Chondrocyte (in vitro differentiated cells): ENCODE measurements at regions not wholly inside any gene's neighbourhood (a gene's known extent, or its start where the extent isn't known, plus 50 kb on each side); places are given as distances from the start of the nearest gene placed in this dataset.

Source experiments
- DNase-seq: peaks from one replicate; pipeline ENCODE4 v3.0.0; 2021; ENCODE audit warnings: mixed read lengths, low spot score
- H3K27ac Mint-ChIP-seq: one replicate; pipeline ENCODE4 v1.8.0; 2021; ENCODE audit warnings: mild to moderate bottlenecking, moderate library complexity, mixed read lengths; ENCODE audit not compliant: unreplicated experiment
- H3K27me3 Mint-ChIP-seq: 2 replicates; pipeline ENCODE4 v1.8.0; 2021; ENCODE audit warnings: low read depth, mixed read lengths
- H3K36me3 Mint-ChIP-seq: 2 replicates; pipeline ENCODE4 v1.8.0; 2021; ENCODE audit warnings: low read depth, mixed read lengths
- H3K4me1 Mint-ChIP-seq: 2 replicates; pipeline ENCODE4 v1.8.0; 2021; ENCODE audit warnings: low read depth, mild to moderate bottlenecking, mixed read lengths
- H3K4me3 Mint-ChIP-seq: one replicate; pipeline ENCODE4 v1.8.0; 2021; ENCODE audit warnings: mild to moderate bottlenecking, moderate library complexity, mixed read lengths; ENCODE audit not compliant: unreplicated experiment
- H3K9me3 Mint-ChIP-seq: 2 replicates; pipeline ENCODE4 v1.8.0; 2021; ENCODE audit warnings: low read depth, mixed read lengths
- CTCF ChIP-seq: fragments of 200-600 bp; sonication (generic); IDR thresholded peaks from 2 replicates; pipeline ENCODE4 v1.5.0; 2021; ENCODE audit warnings: antibody characterized with exemption, mild to moderate bottlenecking, moderate library complexity

GRCh38 chr12:89762498-89763170 is 54.0 kb upstream of the ATP2B1 start:
- Mint-ChIP-seq H3K4me1 (no peaks in the 10 kb centered on the region), H3K4me3 (no peak overlapping the region), H3K36me3 (no peaks in the 10 kb centered on the region), H3K27me3 (no peaks in the 10 kb centered on the region), H3K9me3 (peaks cover 3% of the 10 kb centered on the region), H3K27ac (no peak overlapping the region)
- no peak for TF ChIP-seq CTCF
- DNase-seq = no peak

GRCh38 chr12:89760783-89761182 is 52.1 kb upstream of the ATP2B1 start:
- Mint-ChIP-seq H3K36me3 (no peaks in the 10 kb centered on the region), H3K27ac (no peak overlapping the region), H3K4me1 (peaks cover 15% of the 10 kb centered on the region), H3K9me3 (peaks cover 4% of the 10 kb centered on the region), H3K27me3 (no peaks in the 10 kb centered on the region), H3K4me3 (no peak overlapping the region)
- TF ChIP-seq CTCF = no peak
- no peak for DNase-seq
